ENCODE measurements at regions not wholly inside any gene's neighbourhood (a gene's known extent, or its start where the extent isn't known, plus 50 kb on each side); places are given as distances from the start of the nearest gene placed in this dataset.

DNA sequence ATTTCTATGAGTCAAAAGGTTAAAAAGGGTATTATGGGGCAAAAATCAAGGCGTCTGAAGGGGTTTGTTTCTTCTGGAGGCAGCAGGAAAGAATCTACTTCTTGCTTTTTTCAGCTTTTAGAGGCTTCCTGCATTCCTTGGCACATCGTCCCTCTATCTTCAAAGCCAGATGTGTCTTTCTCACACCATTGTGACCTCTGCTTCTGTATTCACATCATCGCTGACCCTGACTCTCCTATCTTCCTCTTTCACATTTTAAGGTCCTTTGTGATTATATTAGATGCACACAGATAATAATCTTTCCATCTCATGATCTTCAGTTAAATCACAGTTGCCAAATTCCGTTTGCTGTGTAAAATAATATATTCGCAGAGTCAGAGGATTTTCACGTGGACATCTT lies 112.7 kb downstream of the PPP4R3C start:
- TF ChIP-seq, protein P1, sequence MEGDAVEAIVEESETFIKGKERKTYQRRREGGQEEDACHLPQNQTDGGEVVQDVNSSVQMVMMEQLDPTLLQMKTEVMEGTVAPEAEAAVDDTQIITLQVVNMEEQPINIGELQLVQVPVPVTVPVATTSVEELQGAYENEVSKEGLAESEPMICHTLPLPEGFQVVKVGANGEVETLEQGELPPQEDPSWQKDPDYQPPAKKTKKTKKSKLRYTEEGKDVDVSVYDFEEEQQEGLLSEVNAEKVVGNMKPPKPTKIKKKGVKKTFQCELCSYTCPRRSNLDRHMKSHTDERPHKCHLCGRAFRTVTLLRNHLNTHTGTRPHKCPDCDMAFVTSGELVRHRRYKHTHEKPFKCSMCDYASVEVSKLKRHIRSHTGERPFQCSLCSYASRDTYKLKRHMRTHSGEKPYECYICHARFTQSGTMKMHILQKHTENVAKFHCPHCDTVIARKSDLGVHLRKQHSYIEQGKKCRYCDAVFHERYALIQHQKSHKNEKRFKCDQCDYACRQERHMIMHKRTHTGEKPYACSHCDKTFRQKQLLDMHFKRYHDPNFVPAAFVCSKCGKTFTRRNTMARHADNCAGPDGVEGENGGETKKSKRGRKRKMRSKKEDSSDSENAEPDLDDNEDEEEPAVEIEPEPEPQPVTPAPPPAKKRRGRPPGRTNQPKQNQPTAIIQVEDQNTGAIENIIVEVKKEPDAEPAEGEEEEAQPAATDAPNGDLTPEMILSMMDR (IDR thresholded peaks at IDR 0.05; ENCODE audit: poor library complexity): no peak
- no peak for TF ChIP-seq EZH2 (IDR thresholded peaks at IDR 0.05; ENCODE audit: borderline replicate concordance)
